Mucosa of descending colon (tissue), 3 donors: ENCODE measurements at regions not wholly inside any gene's neighbourhood (a gene's known extent, or its start where the extent isn't known, plus 50 kb on each side); places are given as distances from the start of the nearest gene placed in this dataset.

Experiments used
- ATAC-seq: fragments of 200-7000 bp; cut with Tn5 transposase; one replicate; pipeline ENCODE4 v1.9.1; 2020; ENCODE audit warnings: mild to moderate bottlenecking, moderate library complexity
- DNase-seq, 3 donors: peaks; one replicate each; pipeline ENCODE4 v3.0.0-alpha.2; 2020
- H3K36me3 ChIP-seq: fragments of 200-600 bp; one replicate; pipeline ENCODE4 v1.8.0; 2021; ENCODE audit warnings: low read depth, mild to moderate bottlenecking
- H3K4me1 ChIP-seq: fragments of 200-600 bp; one replicate; pipeline ENCODE4 v1.8.0; 2021; ENCODE audit warnings: low read depth, mild to moderate bottlenecking
- H3K4me3 ChIP-seq: fragments of 200-600 bp; one replicate; pipeline ENCODE4 v1.8.0; 2021; ENCODE audit warnings: mild to moderate bottlenecking
- H3K9me3 ChIP-seq: fragments of 200-600 bp; one replicate; pipeline ENCODE4 v1.8.0; 2021; ENCODE audit warnings: mild to moderate bottlenecking
- CTCF ChIP-seq: fragments of 200-600 bp; IDR thresholded peaks from one replicate; pipeline ENCODE4 v1.8.0; 2022; ENCODE audit warnings: antibody characterized with exemption, mild to moderate bottlenecking
- intact Hi-C, 2 donors: fragments of 100-400 bp; cut with DNase I in 1 of 2; cut with micrococcal nuclease in 1 of 2; formaldehyde crosslinking; loops; one replicate each; pipeline versions ENCODE4 v1.11.0 to v1.11.1; 2022; cut with DNase I, micrococcal nuclease
- donor health status: DM: no; HTN: no; CAD: no; lungs with moderate emphysema.
- donor health status: DM: no; HTN: no; CAD: no.
- donor health status: DM: no; HTN: yes; CAD: no.

GRCh38 chr10:6847561-6847960 is 267.5 kb upstream of the PRKCQ start:
- intact Hi-C loops = no loop called here
- TF ChIP-seq CTCF = no peak
- no peaks in the 10 kb centered on the region for H3K4me1 ChIP-seq
- H3K9me3 ChIP-seq = peaks cover 3% of the 10 kb centered on the region
- no peak overlapping the region for H3K4me3 ChIP-seq
- ATAC-seq = no peak
- H3K36me3 ChIP-seq = no peaks in the 10 kb centered on the region
- DNase-seq = no peak

GRCh38 chr10:6843894-6844650 is 264.0 kb upstream of the PRKCQ start:
- Histone ChIP-seq H3K4me1 (no peaks in the 10 kb centered on the region), H3K4me3 (no peak overlapping the region), H3K36me3 (no peaks in the 10 kb centered on the region), H3K9me3 (peaks cover 3% of the 10 kb centered on the region)
- ATAC-seq (no peak), DNase-seq (no peak)
- no peak for TF ChIP-seq CTCF
- intact Hi-C loops = no loop called here

GRCh38 chr10:6843481-6843881 is 263.4 kb upstream of the PRKCQ start:
- intact Hi-C loops = no loop called here
- no peak for TF ChIP-seq CTCF
- no peaks in the 10 kb centered on the region for H3K4me1 ChIP-seq
- DNase-seq (peak in 1 of 3 donors; percentile 17), ATAC-seq (no peak)
- H3K9me3 ChIP-seq = peaks cover 3% of the 10 kb centered on the region
- no peaks in the 10 kb centered on the region for H3K36me3 ChIP-seq
- H3K4me3 ChIP-seq = no peak overlapping the region

- ATAC-seq (no peak), DNase-seq (no peak)
- intact Hi-C loops = no loop called here
- Histone ChIP-seq H3K36me3 (no peaks in the 10 kb centered on the region), H3K9me3 (peaks cover 3% of the 10 kb centered on the region), H3K4me3 (no peak overlapping the region), H3K4me1 (no peaks in the 10 kb centered on the region)
- no peak for TF ChIP-seq CTCF
Measured at GRCh38 chr10:6842722-6843121, 262.6 kb upstream of the PRKCQ start.

- Histone ChIP-seq H3K9me3 (peaks cover 3% of the 10 kb centered on the region), H3K4me3 (no peak overlapping the region), H3K36me3 (no peaks in the 10 kb centered on the region), H3K4me1 (no peaks in the 10 kb centered on the region)
- ATAC-seq (no peak), DNase-seq (no peak)
- TF ChIP-seq CTCF = no peak
- intact Hi-C loops = no loop called here
Measured at GRCh38 chr10:6841761-6842160, 261.7 kb upstream of the PRKCQ start.

- Histone ChIP-seq H3K4me1 (no peaks in the 10 kb centered on the region), H3K4me3 (no peak overlapping the region), H3K9me3 (peaks cover 3% of the 10 kb centered on the region), H3K36me3 (no peaks in the 10 kb centered on the region)
- no peak for TF ChIP-seq CTCF
- intact Hi-C loops = no loop called here
- DNase-seq (no peak), ATAC-seq (no peak)
Measured at GRCh38 chr10:6840766-6841165, 260.7 kb upstream of the PRKCQ start.
